Mesothelial cell of epicardium (in vitro differentiated cells): ENCODE measurements at regions not wholly inside any gene's neighbourhood (a gene's known extent, or its start where the extent isn't known, plus 50 kb on each side); places are given as distances from the start of the nearest gene placed in this dataset.

Source experiments
- DNase-seq, 2 experiments: peaks; one replicate each; pipeline ENCODE4 v3.0.0; 2021; ENCODE audit warnings: low spot score in 2 of 2; ENCODE audit not compliant: unreplicated experiment in 2 of 2
- H3K27ac Mint-ChIP-seq: 2 replicates; pipeline ENCODE4 v1.8.0; 2021; ENCODE audit warnings: mixed read lengths
- H3K27me3 Mint-ChIP-seq: 2 replicates; pipeline ENCODE4 v1.8.0; 2021; ENCODE audit warnings: low read depth, mixed read lengths
- H3K36me3 Mint-ChIP-seq: 2 replicates; pipeline ENCODE4 v1.8.0; 2021; ENCODE audit warnings: mixed read lengths
- H3K4me1 Mint-ChIP-seq: 2 replicates; pipeline ENCODE4 v1.8.0; 2021; ENCODE audit warnings: mixed read lengths
- H3K4me3 Mint-ChIP-seq: 2 replicates; pipeline ENCODE4 v1.8.0; 2021; ENCODE audit warnings: mild to moderate bottlenecking, moderate library complexity, mixed read lengths
- H3K9me3 Mint-ChIP-seq: 2 replicates; pipeline ENCODE4 v1.8.0; 2021; ENCODE audit warnings: mixed read lengths
- CTCF ChIP-seq: fragments of 200-600 bp; sonication (generic); IDR thresholded peaks from one replicate; pipeline ENCODE4 v1.5.0; 2021; ENCODE audit warnings: antibody characterized with exemption; ENCODE audit not compliant: unreplicated experiment

DNA sequence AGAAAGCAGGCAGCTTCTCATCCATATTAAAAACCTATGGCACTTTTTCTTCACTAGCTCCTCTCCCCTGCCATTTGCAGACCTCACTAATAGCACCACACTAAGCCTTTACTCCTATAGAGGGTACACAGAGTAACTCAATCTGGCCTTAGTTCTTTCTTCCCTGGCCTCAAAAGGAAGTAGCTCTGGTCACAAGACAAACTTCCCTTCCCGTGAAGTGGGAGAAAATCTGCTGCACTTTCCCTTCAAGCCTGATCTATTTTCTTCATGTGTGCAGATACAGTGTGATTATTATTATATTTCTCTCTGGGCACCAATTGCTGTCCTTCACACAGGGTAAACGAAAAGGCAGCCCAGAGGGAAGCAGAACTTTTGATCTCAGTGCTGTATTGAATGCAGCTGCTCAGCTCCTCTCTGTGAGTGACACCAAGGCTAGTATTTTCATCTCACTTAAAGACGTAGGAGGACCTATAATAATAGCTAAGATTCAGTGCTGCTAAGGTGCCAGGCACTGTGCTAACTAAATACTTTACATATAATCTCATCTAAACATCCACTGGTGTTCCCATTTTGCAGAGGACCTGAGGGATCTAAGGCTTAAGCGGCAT lies 61.9 kb upstream of the RASGRP1 start:
- no peaks in the 10 kb centered on the region for H3K9me3 Mint-ChIP-seq
- no peaks in the 10 kb centered on the region for H3K36me3 Mint-ChIP-seq
- H3K4me3 Mint-ChIP-seq = no peak overlapping the region
- H3K27ac Mint-ChIP-seq = no peak overlapping the region
- no peaks in the 10 kb centered on the region for H3K4me1 Mint-ChIP-seq
- no peak for DNase-seq
- peaks cover 2% of the 10 kb centered on the region for H3K27me3 Mint-ChIP-seq
- TF ChIP-seq CTCF = no peak

- no peak overlapping the region for H3K27ac Mint-ChIP-seq
- TF ChIP-seq CTCF = no peak
- H3K4me1 Mint-ChIP-seq = no peaks in the 10 kb centered on the region
- no peaks in the 10 kb centered on the region for H3K36me3 Mint-ChIP-seq
- H3K9me3 Mint-ChIP-seq = no peaks in the 10 kb centered on the region
- no peak overlapping the region for H3K4me3 Mint-ChIP-seq
- DNase-seq = no peak
- peaks cover 3% of the 10 kb centered on the region for H3K27me3 Mint-ChIP-seq
Measured at GRCh38 chr15:38627689-38628277, 63.2 kb upstream of the RASGRP1 start.

- no peaks in the 10 kb centered on the region for H3K36me3 Mint-ChIP-seq
- H3K9me3 Mint-ChIP-seq = no peaks in the 10 kb centered on the region
- no peak overlapping the region for H3K27ac Mint-ChIP-seq
- peaks cover 2% of the 10 kb centered on the region for H3K27me3 Mint-ChIP-seq
- no peak for DNase-seq
- TF ChIP-seq CTCF = no peak
- H3K4me3 Mint-ChIP-seq = no peak overlapping the region
- no peaks in the 10 kb centered on the region for H3K4me1 Mint-ChIP-seq
Measured at GRCh38 chr15:38631119-38632075, 66.8 kb upstream of the RASGRP1 start.

DNA sequence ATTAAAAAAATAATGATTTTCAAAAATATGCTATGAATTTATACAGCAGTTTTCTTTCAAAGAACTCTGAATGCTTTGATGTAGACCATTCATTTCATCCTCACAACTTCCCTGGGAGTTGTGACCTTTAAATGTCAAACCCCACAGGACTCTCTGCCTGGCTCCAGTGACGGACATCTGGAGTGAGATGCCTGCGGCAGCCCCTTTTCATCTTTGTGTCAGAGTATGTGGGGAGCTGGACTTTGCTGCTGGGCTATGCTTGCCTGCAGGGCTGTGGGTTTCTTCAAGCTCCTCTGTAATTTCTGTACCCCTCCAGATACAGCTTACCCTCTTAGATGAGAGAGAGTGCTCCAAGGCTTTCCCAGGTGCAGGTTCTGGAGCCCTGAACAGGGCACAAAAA lies 70.6 kb upstream of the RASGRP1 start:
- Mint-ChIP-seq H3K27me3 (peaks cover 2% of the 10 kb centered on the region), H3K4me3 (no peak overlapping the region), H3K27ac (no peak overlapping the region), H3K9me3 (no peaks in the 10 kb centered on the region), H3K36me3 (no peaks in the 10 kb centered on the region), H3K4me1 (no peaks in the 10 kb centered on the region)
- no peak for TF ChIP-seq CTCF
- no peak for DNase-seq

- Mint-ChIP-seq H3K27me3 (peaks cover 2% of the 10 kb centered on the region), H3K36me3 (no peaks in the 10 kb centered on the region), H3K4me1 (no peaks in the 10 kb centered on the region), H3K27ac (no peak overlapping the region), H3K4me3 (no peak overlapping the region), H3K9me3 (no peaks in the 10 kb centered on the region)
- DNase-seq = no peak
- TF ChIP-seq CTCF = no peak
Measured at GRCh38 chr15:38636597-38636996, 72.0 kb upstream of the RASGRP1 start.
